Fibroblast of lung (primary cell): ENCODE measurements at regions not wholly inside any gene's neighbourhood (a gene's known extent, or its start where the extent isn't known, plus 50 kb on each side); places are given as distances from the start of the nearest gene placed in this dataset.
A peak's percentile ranks its signal among the peaks of the same experiment; 100 is the strongest.

Source experiments
- DNase-seq, 2 donors: peaks; one replicate each; pipeline versions ENCODE4 v3.0.0 to v3.0.0-alpha.2; 2010; ENCODE audit warnings: low read depth in 2 of 2
- H2AFZ ChIP-seq: 2 replicates; pipeline ENCODE4 v1.5.1; 2012; ENCODE audit warnings: low read length, control low read depth, inconsistent platforms
- H3K27ac ChIP-seq: 2 replicates; pipeline ENCODE4 v1.5.1; 2011; ENCODE audit warnings: low read length, control low read depth; ENCODE audit not compliant: insufficient read depth
- H3K27me3 ChIP-seq: 2 replicates; pipeline ENCODE4 v1.5.1; 2011; ENCODE audit warnings: mild to moderate bottlenecking, low read length; ENCODE audit not compliant: control insufficient read depth, insufficient read depth
- H3K36me3 ChIP-seq: 2 replicates; pipeline ENCODE4 v1.5.1; 2011; ENCODE audit warnings: low read length; ENCODE audit not compliant: control insufficient read depth, insufficient read depth
- H3K4me1 ChIP-seq: 2 replicates; pipeline ENCODE4 v1.5.1; 2011; ENCODE audit warnings: low read length; ENCODE audit not compliant: control insufficient read depth, insufficient read depth; ENCODE audit errors: extremely low read depth
- H3K4me2 ChIP-seq: 2 replicates; pipeline ENCODE4 v1.5.1; 2011; ENCODE audit warnings: low read length, control low read depth; ENCODE audit not compliant: insufficient read depth; ENCODE audit errors: extremely low read depth
- H3K4me3 ChIP-seq, 4 experiments: fragments of 200-600 bp in 1 of 4; sonication (generic) in 1 of 4; replicated peaks in 1 of 4; 2 replicates each; pipeline ENCODE4 v1.5.1; 2011 to 2016; ENCODE audit warnings: low read length in 4 of 4, low read depth in 3 of 4, mild to moderate bottlenecking in 3 of 4, control low read depth in 2 of 4, inconsistent platforms in 1 of 4, mixed read lengths in 1 of 4; ENCODE audit not compliant: insufficient read depth in 1 of 4; ENCODE audit errors: control extremely low read depth in 1 of 4
- H3K79me2 ChIP-seq: 2 replicates; pipeline ENCODE4 v1.5.1; 2012; ENCODE audit warnings: mild to moderate bottlenecking, low read length, inconsistent platforms; ENCODE audit not compliant: control insufficient read depth, insufficient read depth
- H3K9ac ChIP-seq: 2 replicates; pipeline ENCODE4 v1.5.1; 2011; ENCODE audit warnings: mild to moderate bottlenecking, low read length, control low read depth; ENCODE audit not compliant: insufficient read depth
- H3K9me3 ChIP-seq: 2 replicates; pipeline ENCODE4 v1.5.1; 2012; ENCODE audit warnings: low read depth, low read length; ENCODE audit not compliant: control insufficient read depth, insufficient read depth
- H4K20me1 ChIP-seq: 2 replicates; pipeline ENCODE4 v1.5.1; 2011; ENCODE audit warnings: low read length; ENCODE audit not compliant: control insufficient read depth, insufficient read depth; ENCODE audit errors: extremely low read depth
- CTCF ChIP-seq, 2 donors: IDR thresholded peaks in 1 of 2; conservative IDR thresholded peaks in 1 of 2; 1 replicate in 1 of 2; 2 replicates in 1 of 2; pipeline ENCODE4 v1.5.1; 2011 to 2012; ENCODE audit warnings: low read length in 2 of 2, control low read depth in 1 of 2, inconsistent platforms in 1 of 2, low read depth in 1 of 2, mild to moderate bottlenecking in 1 of 2
- EZH2 ChIP-seq: IDR thresholded peaks from 2 replicates; pipeline ENCODE4 v1.5.1; 2012; ENCODE audit warnings: low read length, control low read depth, mild to moderate bottlenecking; ENCODE audit errors: missing control alignments

- no peak overlapping the region for H3K27ac ChIP-seq
Measured at GRCh38 chr1:170296642-170297041, 150.9 kb downstream of the NTMT2 start.

GRCh38 chr1:170301596-170301995 is 155.8 kb downstream of the NTMT2 start:
- Histone ChIP-seq H3K36me3 (no peaks in the 10 kb centered on the region), H3K27ac (no peak overlapping the region), H3K27me3 (no peaks in the 10 kb centered on the region), H2AFZ (no peak overlapping the region), H3K79me2 (no peaks in the 10 kb centered on the region), H3K9me3 (no peaks in the 10 kb centered on the region), H3K4me2 (no peak overlapping the region), H4K20me1 (no peaks in the 10 kb centered on the region), H3K4me1 (peaks cover 3% of the 10 kb centered on the region), H3K9ac (no peak overlapping the region), H3K4me3 (no peak overlapping the region)
- DNase-seq = peak in 1 of 2 donors; percentile 28
- TF ChIP-seq CTCF (conservative IDR thresholded peaks at IDR 0.05 in 1 of 2, IDR thresholded peaks at IDR 0.05 in 1 of 2; ENCODE audit: low read depth in 1 of 2, low read length in 2 of 2) (no peak), EZH2 (no peak)

More at GRCh38 chr1:170296642-170297041, 150.9 kb downstream of the NTMT2 start:
- Histone ChIP-seq H3K9me3 (no peaks in the 10 kb centered on the region), H3K4me2 (no peak overlapping the region), H4K20me1 (no peaks in the 10 kb centered on the region), H3K79me2 (no peaks in the 10 kb centered on the region), H3K9ac (no peak overlapping the region), H2AFZ (no peak overlapping the region), H3K4me1 (no peaks in the 10 kb centered on the region), H3K27me3 (no peaks in the 10 kb centered on the region), H3K36me3 (no peaks in the 10 kb centered on the region), H3K4me3 (no peak overlapping the region)
- DNase-seq = peak in 1 of 2 donors; percentile 39
- TF ChIP-seq CTCF (conservative IDR thresholded peaks at IDR 0.05 in 1 of 2, IDR thresholded peaks at IDR 0.05 in 1 of 2; ENCODE audit: low read depth in 1 of 2, low read length in 2 of 2) = no peak
- TF ChIP-seq EZH2 = no peak

- Histone ChIP-seq H3K79me2 (no peaks in the 10 kb centered on the region), H3K27ac (no peak overlapping the region), H3K4me3 (no peak overlapping the region), H3K4me1 (peaks cover 12% of the 10 kb centered on the region), H3K4me2 (no peak overlapping the region), H2AFZ (no peak overlapping the region), H4K20me1 (no peaks in the 10 kb centered on the region), H3K36me3 (no peaks in the 10 kb centered on the region), H3K9ac (no peak overlapping the region), H3K9me3 (no peaks in the 10 kb centered on the region), H3K27me3 (no peaks in the 10 kb centered on the region)
- no peak for DNase-seq
- TF ChIP-seq EZH2 = no peak
- TF ChIP-seq CTCF (conservative IDR thresholded peaks at IDR 0.05 in 1 of 2, IDR thresholded peaks at IDR 0.05 in 1 of 2; ENCODE audit: low read depth in 1 of 2, low read length in 2 of 2) = no peak
Measured at GRCh38 chr1:170303034-170303433, 157.3 kb downstream of the NTMT2 start.
